OCI-LY1 (cell line): ENCODE measurements at regions not wholly inside any gene's neighbourhood (a gene's known extent, or its start where the extent isn't known, plus 50 kb on each side); places are given as distances from the start of the nearest gene placed in this dataset.

Experiments
- H2AFZ ChIP-seq: fragments of 200-600 bp; sonication (generic), shearing (Covaris generic); 2 replicates; pipeline ENCODE4 v1.6.0; 2014; ENCODE audit warnings: antibody characterized with exemption, mild to moderate bottlenecking, low read length
- H3F3A ChIP-seq: fragments of 200-600 bp; sonication (generic), shearing (Covaris generic); 2 replicates; pipeline ENCODE4 v1.6.0; 2014; ENCODE audit warnings: mild to moderate bottlenecking, antibody characterized with exemption, low read length, moderate library complexity; ENCODE audit not compliant: insufficient read depth
- H3K27ac ChIP-seq: fragments of 200-600 bp; sonication (generic); 2 replicates; pipeline ENCODE4 v1.5.1; 2014; ENCODE audit warnings: low read length, mixed run types, mild to moderate bottlenecking, low read depth; ENCODE audit not compliant: poor library complexity, severe bottlenecking
- H3K27me3 ChIP-seq: fragments of 200-600 bp; sonication (generic); 2 replicates; pipeline ENCODE4 v1.6.0; 2014; ENCODE audit warnings: antibody characterized with exemption, mild to moderate bottlenecking, low read length, moderate library complexity; ENCODE audit not compliant: insufficient read depth
- H3K36me3 ChIP-seq: fragments of 200-600 bp; sonication (generic); 2 replicates; pipeline ENCODE4 v1.6.1; 2014; ENCODE audit warnings: mild to moderate bottlenecking, antibody characterized with exemption, low read length, moderate library complexity, mixed read lengths; ENCODE audit not compliant: insufficient read depth
- H3K4me1 ChIP-seq: fragments of 200-600 bp; sonication (generic); 2 replicates; pipeline ENCODE4 v1.5.1; 2014; ENCODE audit warnings: mild to moderate bottlenecking, low read length, moderate library complexity; ENCODE audit not compliant: insufficient read depth, severe bottlenecking
- H3K4me2 ChIP-seq: fragments of 200-600 bp; sonication (generic), shearing (Covaris generic); 2 replicates; pipeline ENCODE4 v1.6.1; 2014; ENCODE audit warnings: low read length
- H3K4me3 ChIP-seq: fragments of 200-600 bp; sonication (generic); 2 replicates; pipeline ENCODE4 v1.5.1; 2014; ENCODE audit warnings: low read length, low read depth, mild to moderate bottlenecking, mixed read lengths; ENCODE audit not compliant: poor library complexity, severe bottlenecking
- H3K79me2 ChIP-seq: fragments of 200-600 bp; shearing (Covaris generic); 2 replicates; pipeline ENCODE4 v1.6.1; 2016; ENCODE audit warnings: mixed run types, low read length, mixed read lengths; ENCODE audit not compliant: insufficient read depth
- H3K9ac ChIP-seq: fragments of 200-600 bp; sonication (generic), shearing (Covaris generic); 2 replicates; pipeline ENCODE4 v1.6.1; 2014; ENCODE audit warnings: mild to moderate bottlenecking, low read length, mixed read lengths
- H3K9me2 ChIP-seq: fragments of 200-600 bp; sonication (generic), shearing (Covaris generic); 2 replicates; pipeline ENCODE4 v1.6.1; 2014; ENCODE audit warnings: low read depth, mild to moderate bottlenecking, low read length, mixed read lengths
- H3K9me3 ChIP-seq: fragments of 200-600 bp; shearing (Covaris generic); 2 replicates; pipeline ENCODE4 v1.6.1; 2014; ENCODE audit warnings: low read length, mixed read lengths
- H4K20me1 ChIP-seq: fragments of 200-600 bp; sonication (generic), shearing (Covaris generic); 2 replicates; pipeline ENCODE4 v1.6.0; 2016; ENCODE audit warnings: mild to moderate bottlenecking, low read length; ENCODE audit not compliant: insufficient read depth
- EZH2 ChIP-seq: fragments of 200-600 bp; sonication (generic), shearing (Covaris generic); IDR thresholded peaks from 2 replicates; pipeline ENCODE4 v1.8.0; 2017; ENCODE audit warnings: borderline replicate concordance, mixed run types, mild to moderate bottlenecking, antibody characterized with exemption, low read length, moderate library complexity, mixed read lengths
- TF ChIP-seq, protein P1 (sequence below): fragments of 200-600 bp; sonication (generic), shearing (Covaris generic); IDR thresholded peaks from 2 replicates; pipeline ENCODE4 v1.5.1; 2017; ENCODE audit warnings: mild to moderate bottlenecking, antibody characterized with exemption, low read length, moderate library complexity, mixed read lengths

DNA sequence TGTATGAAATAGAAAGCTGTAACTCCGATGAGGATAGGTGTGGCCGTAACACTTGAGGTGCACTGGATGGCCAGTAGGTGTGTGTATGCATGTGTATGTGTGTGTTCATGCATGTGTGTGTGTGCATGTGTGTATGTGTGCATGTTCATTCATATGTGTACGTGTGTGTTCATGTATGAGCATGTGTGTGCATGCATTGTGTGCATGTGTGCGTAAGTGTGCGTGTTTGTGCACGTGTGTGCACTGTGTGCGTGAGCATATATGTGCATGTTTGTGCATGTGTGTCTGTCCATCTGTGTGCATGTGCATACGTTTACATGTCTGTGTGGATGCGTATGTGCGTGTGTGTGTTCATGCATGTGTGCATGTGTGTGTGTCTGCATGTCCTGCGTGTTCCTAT lies 145.5 kb downstream of the C16orf95 start:
- H3K27ac ChIP-seq = no peak overlapping the region
- no peaks in the 10 kb centered on the region for H3K4me1 ChIP-seq
- H4K20me1 ChIP-seq = no peaks in the 10 kb centered on the region
- H3K4me3 ChIP-seq = no peak overlapping the region
- H3K36me3 ChIP-seq = no peaks in the 10 kb centered on the region
- H3F3A ChIP-seq = no peaks in the 10 kb centered on the region
- TF ChIP-seq, protein P1, sequence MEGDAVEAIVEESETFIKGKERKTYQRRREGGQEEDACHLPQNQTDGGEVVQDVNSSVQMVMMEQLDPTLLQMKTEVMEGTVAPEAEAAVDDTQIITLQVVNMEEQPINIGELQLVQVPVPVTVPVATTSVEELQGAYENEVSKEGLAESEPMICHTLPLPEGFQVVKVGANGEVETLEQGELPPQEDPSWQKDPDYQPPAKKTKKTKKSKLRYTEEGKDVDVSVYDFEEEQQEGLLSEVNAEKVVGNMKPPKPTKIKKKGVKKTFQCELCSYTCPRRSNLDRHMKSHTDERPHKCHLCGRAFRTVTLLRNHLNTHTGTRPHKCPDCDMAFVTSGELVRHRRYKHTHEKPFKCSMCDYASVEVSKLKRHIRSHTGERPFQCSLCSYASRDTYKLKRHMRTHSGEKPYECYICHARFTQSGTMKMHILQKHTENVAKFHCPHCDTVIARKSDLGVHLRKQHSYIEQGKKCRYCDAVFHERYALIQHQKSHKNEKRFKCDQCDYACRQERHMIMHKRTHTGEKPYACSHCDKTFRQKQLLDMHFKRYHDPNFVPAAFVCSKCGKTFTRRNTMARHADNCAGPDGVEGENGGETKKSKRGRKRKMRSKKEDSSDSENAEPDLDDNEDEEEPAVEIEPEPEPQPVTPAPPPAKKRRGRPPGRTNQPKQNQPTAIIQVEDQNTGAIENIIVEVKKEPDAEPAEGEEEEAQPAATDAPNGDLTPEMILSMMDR = no peak
- no peak for TF ChIP-seq EZH2
- H3K9me2 ChIP-seq = no peaks in the 10 kb centered on the region
- H3K9ac ChIP-seq = no peak overlapping the region
- no peak overlapping the region for H3K4me2 ChIP-seq
- no peaks in the 10 kb centered on the region for H3K79me2 ChIP-seq
- no peak overlapping the region for H2AFZ ChIP-seq
- no peaks in the 10 kb centered on the region; the same call in 1 of the 2 replicates for H3K27me3 ChIP-seq
- H3K9me3 ChIP-seq = no peaks in the 10 kb centered on the region

DNA sequence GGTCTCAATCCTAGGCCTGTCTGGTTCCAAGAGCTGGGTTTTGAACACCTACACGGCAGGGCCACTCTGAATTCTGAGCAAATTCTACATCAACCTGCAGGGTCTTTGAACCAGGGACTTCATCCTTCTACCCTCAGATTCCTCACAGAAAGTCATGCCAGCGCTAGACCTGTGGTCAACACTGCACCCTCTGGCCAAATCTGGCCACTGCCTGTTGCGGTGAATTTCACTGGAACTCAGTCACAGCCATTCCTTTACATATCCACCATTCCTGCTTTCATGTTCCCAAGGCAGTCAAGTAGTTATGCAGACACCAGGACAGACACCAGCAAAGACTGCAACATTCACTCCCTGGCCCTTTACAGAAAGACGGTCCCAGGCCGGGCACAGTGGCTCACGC lies 144.6 kb downstream of the C16orf95 start:
- Histone ChIP-seq H3K4me3 (no peak overlapping the region), H3K9me2 (no peaks in the 10 kb centered on the region), H3F3A (no peaks in the 10 kb centered on the region), H3K36me3 (no peaks in the 10 kb centered on the region), H3K4me1 (no peaks in the 10 kb centered on the region), H2AFZ (no peak overlapping the region), H3K79me2 (no peaks in the 10 kb centered on the region), H4K20me1 (no peaks in the 10 kb centered on the region), H3K9me3 (no peaks in the 10 kb centered on the region), H3K9ac (no peak overlapping the region), H3K4me2 (no peak overlapping the region), H3K27me3 (no peaks in the 10 kb centered on the region; the same call in 1 of the 2 replicates), H3K27ac (no peak overlapping the region)
- TF ChIP-seq, protein P1 = no peak
- TF ChIP-seq EZH2 = no peak

DNA sequence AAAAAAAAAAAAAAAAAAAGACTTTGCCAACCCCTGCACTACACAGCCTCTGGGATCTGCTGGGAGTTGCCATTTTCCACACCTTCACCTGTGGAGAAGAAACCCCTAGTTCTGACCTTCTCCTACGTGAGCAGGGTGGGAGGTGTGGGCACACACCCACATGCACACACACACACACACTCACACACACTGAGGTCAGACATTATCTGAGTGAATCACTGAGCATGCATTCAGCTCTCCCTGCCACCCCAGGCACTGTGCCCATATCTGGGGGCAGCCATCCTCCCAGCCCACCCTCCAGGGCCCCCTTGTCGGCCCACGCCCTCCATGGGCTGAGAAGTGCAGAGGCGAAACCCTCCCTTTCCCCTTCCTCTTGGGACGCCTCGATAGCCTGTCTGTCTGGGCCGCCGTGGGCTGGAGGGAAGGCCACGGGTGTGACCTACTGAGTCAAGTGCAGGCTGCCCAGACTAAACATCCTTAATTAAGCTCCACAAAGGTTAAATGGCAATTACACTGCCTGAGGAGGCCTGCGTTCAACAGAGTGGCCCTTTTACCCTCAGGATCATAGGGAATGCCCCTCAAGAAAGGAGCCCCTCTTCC lies 143.8 kb downstream of the C16orf95 start:
- Histone ChIP-seq H3K27ac (no peak overlapping the region), H2AFZ (no peak overlapping the region), H3K4me1 (no peaks in the 10 kb centered on the region), H3K9me2 (no peaks in the 10 kb centered on the region), H4K20me1 (no peaks in the 10 kb centered on the region), H3K79me2 (no peaks in the 10 kb centered on the region), H3K27me3 (no peaks in the 10 kb centered on the region; the same call in 1 of the 2 replicates), H3K4me2 (no peak overlapping the region), H3F3A (no peaks in the 10 kb centered on the region), H3K9me3 (no peaks in the 10 kb centered on the region), H3K9ac (no peak overlapping the region), H3K4me3 (no peak overlapping the region), H3K36me3 (no peaks in the 10 kb centered on the region)
- TF ChIP-seq EZH2 = no peak
- TF ChIP-seq, protein P1 = no peak
